ENCODE measurements at regions not wholly inside any gene's neighbourhood (a gene's known extent, or its start where the extent isn't known, plus 50 kb on each side); places are given as distances from the start of the nearest gene placed in this dataset.
A peak's percentile ranks its signal among the peaks of the same experiment; 100 is the strongest.

DNA sequence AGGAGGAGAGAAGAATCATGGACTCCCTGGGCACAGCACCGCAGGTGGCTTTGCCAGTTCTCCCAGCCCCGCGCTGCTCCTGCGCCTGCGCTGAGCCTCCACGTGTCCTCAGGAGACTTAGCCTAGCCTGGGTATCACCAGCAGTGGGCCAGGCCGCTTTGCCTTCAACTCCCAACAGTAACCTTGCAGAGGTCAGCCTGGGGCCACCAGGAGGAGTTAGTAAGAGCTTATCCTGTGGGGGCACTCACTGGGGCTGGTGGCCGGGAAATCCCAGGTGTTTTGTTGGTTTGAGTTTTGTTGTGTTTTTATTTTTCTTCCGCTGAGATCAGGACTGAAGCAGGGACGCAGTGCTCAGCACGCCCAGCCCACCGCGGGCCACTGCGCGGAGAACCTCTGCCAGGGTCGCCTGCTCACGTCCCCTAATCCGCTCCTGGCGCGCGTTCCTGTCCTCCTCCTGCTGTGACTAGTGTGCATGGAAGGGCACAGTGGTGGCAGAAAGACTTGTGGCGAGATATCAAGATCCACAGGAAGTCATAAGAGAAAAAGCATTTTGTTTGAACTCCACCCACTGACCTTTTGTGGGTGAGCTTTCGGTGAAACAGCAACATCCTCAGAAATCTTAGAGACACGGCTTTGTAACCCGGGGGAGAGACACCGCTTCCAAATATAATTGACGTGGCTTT lies 207.4 kb upstream of the RFC3 start:
- Histone ChIP-seq H3K27me3 (ENCODE audit: low read depth) (no peaks in the 10 kb centered on the region), H3K4me3 (peak overlapping the region; percentile 59), H3K27ac (replicated peaks) (peak overlapping the region; percentile 95), H3K36me3 (no peaks in the 10 kb centered on the region), H3K4me1 (peaks cover 59% of the 10 kb centered on the region), H3K9me3 (replicated peaks) (no peaks in the 10 kb centered on the region)
- TF ChIP-seq, protein P1, sequence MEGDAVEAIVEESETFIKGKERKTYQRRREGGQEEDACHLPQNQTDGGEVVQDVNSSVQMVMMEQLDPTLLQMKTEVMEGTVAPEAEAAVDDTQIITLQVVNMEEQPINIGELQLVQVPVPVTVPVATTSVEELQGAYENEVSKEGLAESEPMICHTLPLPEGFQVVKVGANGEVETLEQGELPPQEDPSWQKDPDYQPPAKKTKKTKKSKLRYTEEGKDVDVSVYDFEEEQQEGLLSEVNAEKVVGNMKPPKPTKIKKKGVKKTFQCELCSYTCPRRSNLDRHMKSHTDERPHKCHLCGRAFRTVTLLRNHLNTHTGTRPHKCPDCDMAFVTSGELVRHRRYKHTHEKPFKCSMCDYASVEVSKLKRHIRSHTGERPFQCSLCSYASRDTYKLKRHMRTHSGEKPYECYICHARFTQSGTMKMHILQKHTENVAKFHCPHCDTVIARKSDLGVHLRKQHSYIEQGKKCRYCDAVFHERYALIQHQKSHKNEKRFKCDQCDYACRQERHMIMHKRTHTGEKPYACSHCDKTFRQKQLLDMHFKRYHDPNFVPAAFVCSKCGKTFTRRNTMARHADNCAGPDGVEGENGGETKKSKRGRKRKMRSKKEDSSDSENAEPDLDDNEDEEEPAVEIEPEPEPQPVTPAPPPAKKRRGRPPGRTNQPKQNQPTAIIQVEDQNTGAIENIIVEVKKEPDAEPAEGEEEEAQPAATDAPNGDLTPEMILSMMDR (IDR thresholded peaks at IDR 0.05; ENCODE audit: borderline replicate concordance) = peak; percentile 18
- intact Hi-C loops (cut with micrococcal nuclease) = no loop called here
- peak; percentile 78 for DNase-seq

DNA sequence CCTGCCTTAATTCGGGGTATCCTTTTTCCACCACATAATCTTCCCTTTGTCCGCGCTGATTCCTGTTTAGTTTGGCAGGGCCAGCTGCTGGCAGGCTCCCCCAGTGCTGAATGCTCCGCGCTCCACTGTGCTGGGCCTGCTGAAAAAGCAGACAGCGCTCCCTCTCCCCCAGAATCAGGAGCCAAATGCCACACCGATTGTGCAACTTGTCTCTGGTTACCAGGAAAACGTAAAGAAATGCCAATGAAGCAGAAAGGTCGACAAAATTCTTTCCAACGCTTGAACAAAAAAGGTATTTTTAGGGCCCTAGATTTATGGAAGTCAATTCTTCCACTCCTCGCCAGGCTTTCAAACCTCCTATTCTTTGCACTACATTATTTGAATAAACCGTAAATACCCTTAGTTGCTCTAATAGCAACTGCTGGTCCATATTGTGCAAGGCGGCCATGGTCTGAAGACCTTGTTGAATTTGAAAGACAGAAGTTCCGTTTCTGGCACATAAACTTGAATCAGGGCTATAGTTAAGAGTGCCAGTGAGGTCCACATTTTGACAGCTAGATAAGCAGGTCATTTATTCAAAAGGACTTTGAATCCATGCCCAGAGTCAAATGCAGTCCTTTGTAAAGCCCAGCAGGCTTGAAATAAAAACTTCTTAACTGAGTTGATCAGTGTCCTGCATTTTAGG lies 206.7 kb upstream of the RFC3 start:
- H3K4me1 ChIP-seq = peaks cover 66% of the 10 kb centered on the region
- peak; percentile 76 for DNase-seq
- H3K27me3 ChIP-seq (ENCODE audit: low read depth) = no peaks in the 10 kb centered on the region
- intact Hi-C loops (cut with micrococcal nuclease) = no loop called here
- H3K27ac ChIP-seq (replicated peaks) = peak overlapping the region; percentile 95
- no peaks in the 10 kb centered on the region for H3K9me3 ChIP-seq (replicated peaks)
- H3K4me3 ChIP-seq = peak overlapping the region; percentile 59
- TF ChIP-seq, protein P1 (IDR thresholded peaks at IDR 0.05; ENCODE audit: borderline replicate concordance) = no peak
- no peaks in the 10 kb centered on the region for H3K36me3 ChIP-seq

DNA sequence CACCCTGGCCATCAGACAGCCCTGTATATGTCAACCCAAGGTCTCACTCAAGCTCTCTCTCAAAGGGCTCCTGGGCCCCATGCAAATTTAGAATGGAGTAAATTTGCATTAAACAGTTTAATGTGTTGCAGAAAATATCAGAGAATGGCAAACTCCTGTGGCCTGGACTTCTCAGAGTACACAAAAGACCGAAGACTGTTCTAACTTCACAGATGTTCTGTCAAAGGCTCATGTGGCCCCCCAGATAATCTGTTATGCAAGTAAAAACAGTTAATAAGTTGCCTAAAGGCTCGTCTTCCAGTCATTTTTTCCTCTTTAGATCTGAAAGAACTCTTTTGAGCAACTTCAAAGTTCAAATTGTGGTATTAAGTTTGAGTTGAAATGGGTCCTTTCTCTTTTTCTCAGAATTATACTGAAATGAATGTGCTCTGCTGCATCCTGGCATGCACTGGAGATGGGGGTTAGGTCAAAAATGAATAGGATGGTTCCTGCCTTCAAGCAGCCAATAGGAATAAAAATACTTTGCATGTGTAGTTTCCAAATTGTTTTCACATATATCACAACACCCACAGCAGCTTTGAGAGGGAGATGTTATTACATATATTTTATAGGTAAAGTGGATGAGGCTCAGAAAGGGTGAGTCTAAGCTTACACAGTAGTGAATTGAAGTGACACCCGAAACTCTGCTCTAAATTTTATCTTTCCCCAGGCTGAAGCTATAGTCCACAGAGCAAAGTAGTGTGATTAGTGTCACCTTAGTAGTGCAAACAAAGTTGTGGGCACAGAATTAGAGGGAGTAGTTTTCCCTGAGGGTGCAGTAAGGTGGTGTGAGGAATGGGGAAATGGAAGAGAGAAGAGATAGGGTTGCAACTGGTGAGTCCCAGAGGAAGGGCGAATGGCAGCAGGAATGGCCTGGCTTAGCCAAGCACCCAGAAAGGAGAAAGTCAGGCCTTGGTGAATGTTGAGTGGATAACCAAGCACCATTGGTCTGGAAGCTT lies 205.0 kb upstream of the RFC3 start:
- DNase-seq = no peak
- Histone ChIP-seq H3K27ac (replicated peaks) (peak overlapping the region; percentile 95), H3K27me3 (ENCODE audit: low read depth) (no peaks in the 10 kb centered on the region), H3K4me1 (peaks cover 66% of the 10 kb centered on the region), H3K9me3 (replicated peaks) (peaks cover 4% of the 10 kb centered on the region), H3K4me3 (no peak overlapping the region), H3K36me3 (no peaks in the 10 kb centered on the region)
- TF ChIP-seq, protein P1 (IDR thresholded peaks at IDR 0.05; ENCODE audit: borderline replicate concordance) = no peak
- intact Hi-C loops (cut with micrococcal nuclease) = no loop called here

DNA sequence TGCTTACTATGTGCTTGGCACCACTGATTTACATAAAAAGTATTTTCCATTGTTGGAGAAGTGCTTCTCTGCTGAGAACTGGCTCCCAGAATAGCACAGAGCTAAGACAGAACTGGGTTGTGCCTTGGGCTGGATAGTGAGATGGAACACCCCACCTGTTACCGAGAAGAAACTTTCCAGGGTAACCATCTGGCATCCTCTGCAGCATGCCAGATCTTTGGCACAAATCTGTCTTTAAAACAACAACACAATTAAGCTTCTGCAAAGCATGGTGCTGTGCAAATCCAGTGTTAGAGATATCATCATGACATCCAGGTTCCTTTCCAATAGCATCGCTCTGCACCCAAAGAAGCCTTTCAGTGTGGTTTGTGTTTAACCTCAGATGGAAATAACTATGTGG lies 202.5 kb upstream of the RFC3 start:
- H3K27ac ChIP-seq (replicated peaks) = peak overlapping the region; percentile 55
- H3K4me3 ChIP-seq = no peak overlapping the region
- H3K36me3 ChIP-seq = no peaks in the 10 kb centered on the region
- H3K27me3 ChIP-seq (ENCODE audit: low read depth) = no peaks in the 10 kb centered on the region
- intact Hi-C loops (cut with micrococcal nuclease) = no loop called here
- TF ChIP-seq, protein P1 (IDR thresholded peaks at IDR 0.05; ENCODE audit: borderline replicate concordance) = no peak
- peaks cover 62% of the 10 kb centered on the region for H3K4me1 ChIP-seq
- no peak for DNase-seq
- H3K9me3 ChIP-seq (replicated peaks) = peaks cover 4% of the 10 kb centered on the region

DNA sequence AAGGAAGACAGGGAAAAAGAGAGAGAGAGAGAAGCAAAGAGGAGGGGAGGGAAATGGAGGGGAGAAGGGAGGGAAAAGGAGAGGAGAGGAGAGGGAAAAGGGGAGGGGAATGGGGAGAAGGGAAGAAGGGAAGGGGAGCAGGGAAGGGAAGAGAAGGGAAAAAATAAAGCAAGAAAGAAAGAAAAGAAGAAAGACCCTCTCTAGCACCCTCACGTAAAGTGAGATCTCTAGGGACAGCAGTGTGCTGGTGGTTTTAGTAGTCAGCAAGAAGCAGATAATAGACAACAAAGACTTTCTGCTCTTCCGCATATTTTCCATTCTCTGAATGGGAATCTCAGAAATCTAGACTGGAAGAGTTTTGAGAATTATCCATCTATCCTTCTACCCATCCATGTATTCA lies 201.8 kb upstream of the RFC3 start:
- H3K4me3 ChIP-seq = no peak overlapping the region
- intact Hi-C loops (cut with micrococcal nuclease) = no loop called here
- H3K27me3 ChIP-seq (ENCODE audit: low read depth) = no peaks in the 10 kb centered on the region
- DNase-seq = no peak
- TF ChIP-seq, protein P1 (IDR thresholded peaks at IDR 0.05; ENCODE audit: borderline replicate concordance) = no peak
- H3K36me3 ChIP-seq = no peaks in the 10 kb centered on the region
- H3K4me1 ChIP-seq = peaks cover 55% of the 10 kb centered on the region
- no peak overlapping the region for H3K27ac ChIP-seq (replicated peaks)
- peaks cover 4% of the 10 kb centered on the region for H3K9me3 ChIP-seq (replicated peaks)
